HepG2 (cell line): ENCODE measurements at regions not wholly inside any gene's neighbourhood (a gene's known extent, or its start where the extent isn't known, plus 50 kb on each side); places are given as distances from the start of the nearest gene placed in this dataset.
A peak's percentile ranks its signal among the peaks of the same experiment; 100 is the strongest.
"Not testable (repeated sequence)": the region's sequence is repeated elsewhere in the genome, so short reads cannot be mapped to it uniquely, and the experiment has no call there.

Experiments used
- ATAC-seq: fragments of 200-7000 bp; cut with Tn5 transposase; 3 replicates; pipeline ENCODE4 v1.9.1; 2020; ENCODE audit warnings: mild to moderate bottlenecking, moderate library complexity
- BruUV-seq: library from RNA; stranded (reverse); fragments of 400-500 nt; replicated peaks from 2 replicates; lab custom pipeline; 2021; lab: Mats Ljungman, UMichigan
- CTCF ChIA-PET: fragments of 300-600 bp; formaldehyde crosslinking; extraction: SDS; loops from one replicate; lab custom pipeline; 2021; ENCODE audit warnings: low total read pairs, inconsistent platforms, low intra/inter-chr PET ratio; lab: Yijun Ruan, JAX
- POLR2A ChIA-PET: fragments of 350-600 bp; sonication (Branson Sonifier 250); formaldehyde crosslinking; loops from one replicate; lab custom pipeline; 2020; ENCODE audit warnings: antibody characterized with exemption, inconsistent platforms; lab: Yijun Ruan, JAX
- DNase-seq: peaks from one replicate; pipeline ENCODE4 v3.0.0-alpha.2; 2015; ENCODE audit warnings: low spot score
- FAIRE-seq: peaks from 3 replicates; lab custom pipeline; 2011; peaks lifted over from hg19 to GRCh38; lab: Jason Lieb, UNC
- H2AFZ ChIP-seq: one replicate; pipeline ENCODE4 v1.6.1; 2011; ENCODE audit warnings: low read length, inconsistent platforms
- H3K27ac ChIP-seq: fragments of 300-600 bp; 3 replicates; pipeline ENCODE4 v1.8.0; 2011; ENCODE audit warnings: mixed run types, mild to moderate bottlenecking, mixed read lengths, low read length, inconsistent platforms; ENCODE audit not compliant: insufficient read depth; ENCODE audit errors: extremely low read length
- H3K27me3 ChIP-seq, 2 experiments: fragments of 200-600 bp in 1 of 2; 2 replicates in 1 of 2; 3 replicates in 1 of 2; pipeline versions ENCODE4 v1.6.0 to v1.8.0; 2011; ENCODE audit warnings: low read length in 2 of 2, mild to moderate bottlenecking in 2 of 2, moderate library complexity in 2 of 2, inconsistent platforms in 1 of 2; ENCODE audit not compliant: insufficient read depth in 2 of 2, control insufficient read depth in 1 of 2
- H3K36me3 ChIP-seq, 2 experiments: fragments of 200-600 bp in 1 of 2; replicated peaks in 1 of 2; 2 replicates in 1 of 2; 3 replicates in 1 of 2; pipeline versions ENCODE4 v1.5.1 to v1.8.0; 2011; ENCODE audit warnings: low read length in 2 of 2, inconsistent platforms in 1 of 2; ENCODE audit not compliant: insufficient read depth in 2 of 2, control insufficient read depth in 1 of 2
- H3K4me1 ChIP-seq: 2 replicates; pipeline ENCODE4 v1.5.1; 2012; ENCODE audit warnings: low read length, inconsistent platforms; ENCODE audit not compliant: insufficient read depth
- H3K4me2 ChIP-seq: 2 replicates; pipeline ENCODE4 v1.6.0; 2011; ENCODE audit warnings: low read depth, low read length, inconsistent platforms
- H3K4me3 ChIP-seq, 3 experiments: fragments of 200-600 bp in 1 of 3; sonication (generic), shearing (Covaris generic) in 1 of 3; replicated peaks in 1 of 3; 2 replicates each; pipeline ENCODE4 v1.5.1; 2011 to 2016; ENCODE audit warnings: low read length in 3 of 3, inconsistent platforms in 2 of 3, low read depth in 2 of 3, mild to moderate bottlenecking in 2 of 3, control low read depth in 1 of 3, mixed read lengths in 1 of 3; ENCODE audit not compliant: insufficient read depth in 1 of 3
- H3K79me2 ChIP-seq: one replicate; pipeline ENCODE4 v1.6.1; 2011; ENCODE audit warnings: low read length, inconsistent platforms; ENCODE audit not compliant: insufficient read depth
- H3K9ac ChIP-seq: 2 replicates; pipeline ENCODE4 v1.6.0; 2011; ENCODE audit warnings: mild to moderate bottlenecking, low read depth, low read length, inconsistent platforms; ENCODE audit not compliant: insufficient read depth
- H3K9me3 ChIP-seq: 2 replicates; pipeline ENCODE4 v1.5.1; 2012; ENCODE audit warnings: mild to moderate bottlenecking, low read length
- H4K20me1 ChIP-seq: 2 replicates; pipeline ENCODE4 v1.6.0; 2011; ENCODE audit warnings: inconsistent platforms, mild to moderate bottlenecking, low read length, moderate library complexity; ENCODE audit not compliant: insufficient read depth
- CBX5 ChIP-seq: sonication (generic); formaldehyde crosslinking; IDR thresholded peaks from 2 replicates; pipeline ENCODE4 v1.4.0; 2020; ENCODE audit warnings: missing genetic modification reagents, borderline replicate concordance
- EEA1 ChIP-seq: sonication (generic); formaldehyde crosslinking; IDR thresholded peaks from 2 replicates; pipeline ENCODE4 v1.5.1; 2020; ENCODE audit warnings: mild to moderate bottlenecking, missing genetic modification reagents, borderline replicate concordance
- FOXA1 ChIP-seq, 2 experiments: fragments of 450-650 bp in 1 of 2; sonication (generic) in 1 of 2; formaldehyde crosslinking in 1 of 2; IDR thresholded peaks; 2 replicates each; pipeline versions ENCODE4 v1.4.0 to v1.6.1; 2016 to 2020; ENCODE audit warnings: missing genetic modification reagents in 1 of 2
- FOXA3 ChIP-seq: IDR thresholded peaks from 2 replicates; pipeline ENCODE4 v1.6.1; 2016; ENCODE audit warnings: missing genetic modification reagents, missing compliant biosample characterization
- GFI1 ChIP-seq: sonication (generic); formaldehyde crosslinking; IDR thresholded peaks from 2 replicates; pipeline ENCODE4 v1.5.0; 2020; ENCODE audit warnings: missing genetic modification reagents, mild to moderate bottlenecking, borderline replicate concordance
- HNRNPLL ChIP-seq: fragments of 200-400 bp; formaldehyde crosslinking; IDR thresholded peaks from 2 replicates; pipeline ENCODE4 v1.6.1; 2017; ENCODE audit warnings: mild to moderate bottlenecking, low read depth, low read length; ENCODE audit not compliant: poor library complexity, severe bottlenecking
- RFX3 ChIP-seq: IDR thresholded peaks from 2 replicates; pipeline ENCODE4 v1.6.1; 2016; ENCODE audit warnings: missing biosample characterization, missing genetic modification reagents
- ZFX ChIP-seq: sonication (generic); formaldehyde crosslinking; IDR thresholded peaks from 2 replicates; pipeline ENCODE4 v1.4.0; 2020; ENCODE audit warnings: mild to moderate bottlenecking, low read depth, missing genetic modification reagents, moderate library complexity
- ZNF281 ChIP-seq: sonication (generic); formaldehyde crosslinking; IDR thresholded peaks from 2 replicates; pipeline ENCODE4 v1.4.0; 2020; ENCODE audit warnings: missing genetic modification reagents, borderline replicate concordance
- ZNF354B ChIP-seq: sonication (generic); formaldehyde crosslinking; IDR thresholded peaks from 2 replicates; pipeline ENCODE4 v1.8.0; 2022; ENCODE audit warnings: mild to moderate bottlenecking, missing genetic modification reagents
- ZNF704 ChIP-seq: sonication (generic); formaldehyde crosslinking; IDR thresholded peaks from 2 replicates; pipeline ENCODE4 v1.8.1; 2023; ENCODE audit warnings: mild to moderate bottlenecking, inconsistent platforms, moderate library complexity, missing genetic modification reagents, borderline replicate concordance
- ZNF816 ChIP-seq: sonication (generic); formaldehyde crosslinking; IDR thresholded peaks from 2 replicates; pipeline ENCODE4 v1.8.0; 2022; ENCODE audit warnings: missing genetic modification reagents, mild to moderate bottlenecking, borderline replicate concordance
- WGBS: methylation state at CpG from one replicate; pipeline ENCODE4 v1.1.6; 2017; ENCODE audit warnings: low lambda C conversion rate; 5-methylcytosine and 5-hydroxymethylcytosine counted together
- in situ Hi-C: cut with HindIII; loops from 2 replicates; pipeline ENCODE4 v1.10.0; 2017; ENCODE audit warnings: low pct_unique_long_range_greater_than_20kb; ENCODE audit not compliant: extremely low pct_ligation_motif_present
- intact Hi-C: fragments of 100-400 bp; cut with micrococcal nuclease; formaldehyde crosslinking; loops from one replicate; pipeline ENCODE4 v1.10.0; 2022; ENCODE audit not compliant: unreplicated experiment
- TF ChIP-seq, protein P1 (sequence below): sonication (generic); formaldehyde crosslinking; IDR thresholded peaks from 2 replicates; pipeline ENCODE4 v1.8.0; 2022; ENCODE audit warnings: mild to moderate bottlenecking, missing genetic modification reagents, moderate library complexity

DNA sequence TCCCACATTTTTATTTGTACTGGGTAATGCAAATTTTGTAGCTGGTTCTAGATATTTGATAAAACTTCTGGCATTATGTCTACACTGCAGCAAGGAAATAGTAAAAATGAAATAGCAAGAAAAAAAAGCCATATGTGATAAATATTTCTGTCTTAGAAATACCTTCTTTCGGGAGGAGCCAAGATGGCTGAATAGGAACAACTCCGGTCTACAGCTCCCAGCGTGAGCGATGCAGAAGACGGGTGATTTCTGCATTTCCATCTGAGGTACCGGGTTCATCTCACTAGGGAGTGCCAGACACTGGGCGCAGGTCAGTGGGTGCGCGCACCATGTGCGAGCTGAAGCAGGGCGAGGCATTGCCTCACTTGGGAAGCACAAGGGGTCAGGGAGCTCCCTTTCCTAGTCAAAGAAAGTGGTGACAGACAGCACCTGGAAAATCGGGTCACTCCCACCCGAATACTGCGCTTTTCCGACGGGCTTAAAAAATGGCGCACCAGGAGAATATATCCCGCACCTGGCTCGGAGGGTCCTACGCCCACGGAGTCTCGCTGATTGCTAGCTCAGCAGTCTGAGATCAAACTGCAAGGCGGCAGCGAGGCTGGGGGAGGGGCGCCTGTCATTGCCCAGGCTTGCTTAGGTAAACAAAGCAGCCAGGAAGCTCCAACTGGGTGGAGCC lies 461.4 kb downstream of the ZWINT start:
- H3K79me2 ChIP-seq; CTCF ChIA-PET; H3K4me1 ChIP-seq; H3K9ac ChIP-seq; H3K27ac ChIP-seq; in situ Hi-C loops; ATAC-seq; H2AFZ ChIP-seq; BruUV-seq; H3K27me3 ChIP-seq; H3K9me3 ChIP-seq; DNase-seq; intact Hi-C loops; H3K4me3 ChIP-seq; H3K36me3 ChIP-seq; H4K20me1 ChIP-seq; POLR2A ChIA-PET; H3K4me2 ChIP-seq; FAIRE-seq; TF ChIP-seq FOXA1 (IDR thresholded peaks at IDR 0.05): not testable (repeated sequence)
- TF ChIP-seq FOXA1 (CRISPR knock-in tag; IDR thresholded peaks at IDR 0.05) = peak; percentile 51
- TF ChIP-seq FOXA3 (CRISPR knock-in tag) = peak; percentile 28; the same call in 1 of the 2 replicates
- peak; percentile 85 for TF ChIP-seq ZNF281
- 47% methylated on average over 21 of the region's 25 CpGs for WGBS

- in situ Hi-C loops (no loop called here), intact Hi-C loops (no loop called here)
- Histone ChIP-seq H4K20me1 (no peaks in the 10 kb centered on the region), H3K27ac (no peak overlapping the region), H3K36me3 (no peaks in the 10 kb centered on the region), H3K27me3 (no peaks in the 10 kb centered on the region), H3K4me1 (no peaks in the 10 kb centered on the region), H3K4me2 (no peak overlapping the region), H3K9me3 (no peaks in the 10 kb centered on the region), H3K9ac (no peak overlapping the region), H3K4me3 (no peak overlapping the region), H2AFZ (no peak overlapping the region), H3K79me2 (no peaks in the 10 kb centered on the region)
- ATAC-seq (no peak), DNase-seq (no peak), FAIRE-seq (no peak)
- CTCF ChIA-PET = no interaction called here
- POLR2A ChIA-PET = no interaction called here
- no CpG with 5 or more reads among the region's 3 CpGs for WGBS
- no TSS peak for BruUV-seq
- TF ChIP-seq ZNF704 (CRISPR knock-in tag) = no peak
- no peak for TF ChIP-seq HNRNPLL
- TF ChIP-seq GFI1 (CRISPR knock-in tag) = no peak
- TF ChIP-seq, protein P1, sequence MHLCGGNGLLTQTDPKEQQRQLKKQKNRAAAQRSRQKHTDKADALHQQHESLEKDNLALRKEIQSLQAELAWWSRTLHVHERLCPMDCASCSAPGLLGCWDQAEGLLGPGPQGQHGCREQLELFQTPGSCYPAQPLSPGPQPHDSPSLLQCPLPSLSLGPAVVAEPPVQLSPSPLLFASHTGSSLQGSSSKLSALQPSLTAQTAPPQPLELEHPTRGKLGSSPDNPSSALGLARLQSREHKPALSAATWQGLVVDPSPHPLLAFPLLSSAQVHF (CRISPR knock-in tag) = no peak
- no peak for TF ChIP-seq EEA1 (CRISPR knock-in tag)
- no peak for TF ChIP-seq ZNF354B (CRISPR knock-in tag)
- no peak for TF ChIP-seq CBX5 (CRISPR knock-in tag)
- TF ChIP-seq ZNF816 (CRISPR knock-in tag) = no peak
- no peak for TF ChIP-seq RFX3 (CRISPR knock-in tag)
- TF ChIP-seq ZFX = no peak
Measured at GRCh38 chr10:55897490-55897921, 463.6 kb downstream of the ZWINT start.
